Stimulated activated naive CD8-positive, alpha-beta T cell treated with anti-CD3 and anti-CD28 coated beads, Interleukin-15, Interleukin-2, amounts not matched to agents 100 ng/mL and 50 ng/mL, for 24 hours (primary cell): ENCODE measurements at regions not wholly inside any gene's neighbourhood (a gene's known extent, or its start where the extent isn't known, plus 50 kb on each side); places are given as distances from the start of the nearest gene placed in this dataset.
"Not testable (repeated sequence)": the region's sequence is repeated elsewhere in the genome, so short reads cannot be mapped to it uniquely, and the experiment has no call there.

Experiments
- H3K27ac Mint-ChIP-seq: one replicate; pipeline ENCODE4 v1.8.0; 2021; ENCODE audit warnings: mild to moderate bottlenecking, mixed read lengths
- H3K27me3 Mint-ChIP-seq: one replicate; pipeline ENCODE4 v1.8.0; 2021; ENCODE audit warnings: mixed read lengths
- H3K36me3 Mint-ChIP-seq: one replicate; pipeline ENCODE4 v1.8.0; 2021; ENCODE audit warnings: low read depth, mixed read lengths
- H3K4me1 Mint-ChIP-seq: one replicate; pipeline ENCODE4 v1.8.0; 2021; ENCODE audit warnings: low read depth, mixed read lengths
- H3K4me3 Mint-ChIP-seq: one replicate; pipeline ENCODE4 v1.8.0; 2021; ENCODE audit warnings: mild to moderate bottlenecking, mixed read lengths
- H3K9me3 Mint-ChIP-seq: one replicate; pipeline ENCODE4 v1.8.0; 2021; ENCODE audit warnings: mixed read lengths

DNA sequence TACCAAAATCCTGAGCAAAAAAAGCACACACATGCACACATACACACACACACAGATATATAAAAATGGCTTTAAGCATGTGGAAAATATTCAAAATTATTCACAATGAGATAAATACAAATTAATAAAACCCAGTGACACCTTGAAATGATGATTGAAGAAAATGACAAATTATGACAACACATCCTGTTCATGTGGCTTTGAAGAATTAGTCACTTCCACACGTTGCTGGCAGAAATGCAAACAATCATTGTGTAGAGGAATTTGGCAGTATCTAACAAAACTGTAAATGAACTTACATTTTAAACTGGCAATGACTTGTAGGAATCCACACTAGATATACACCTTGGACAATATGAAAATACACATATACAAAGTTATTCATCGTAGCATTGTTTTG, 95.8 kb upstream of the RGPD4 start:
- no peaks in the 10 kb centered on the region for H3K36me3 Mint-ChIP-seq
- no peak overlapping the region for H3K4me3 Mint-ChIP-seq
- H3K27ac Mint-ChIP-seq: no peak overlapping the region
- H3K27me3 Mint-ChIP-seq: no peaks in the 10 kb centered on the region
- no peaks in the 10 kb centered on the region for H3K9me3 Mint-ChIP-seq
- no peaks in the 10 kb centered on the region for H3K4me1 Mint-ChIP-seq

DNA sequence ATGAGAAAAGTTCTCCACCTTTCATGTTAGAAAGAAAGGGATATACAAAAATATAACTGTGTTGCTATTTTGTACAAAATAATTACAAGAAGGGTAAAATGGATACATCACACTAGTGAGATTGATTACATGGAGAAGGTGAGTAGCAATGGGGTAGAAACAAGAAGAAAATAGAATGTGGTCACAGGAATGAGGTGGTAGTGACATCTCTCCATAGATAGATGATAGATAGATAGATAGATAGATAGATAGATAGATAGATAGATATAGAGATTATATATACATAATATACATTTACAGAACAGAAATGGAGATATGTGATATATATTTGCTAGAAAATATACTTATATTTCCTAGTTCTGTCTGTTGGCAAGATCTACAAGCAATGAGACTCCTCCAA, 95.3 kb upstream of the RGPD4 start:
- Mint-ChIP-seq H3K36me3 (no peaks in the 10 kb centered on the region), H3K9me3 (no peaks in the 10 kb centered on the region), H3K4me1 (no peaks in the 10 kb centered on the region), H3K27ac (no peak overlapping the region), H3K4me3 (no peak overlapping the region), H3K27me3 (no peaks in the 10 kb centered on the region)

DNA sequence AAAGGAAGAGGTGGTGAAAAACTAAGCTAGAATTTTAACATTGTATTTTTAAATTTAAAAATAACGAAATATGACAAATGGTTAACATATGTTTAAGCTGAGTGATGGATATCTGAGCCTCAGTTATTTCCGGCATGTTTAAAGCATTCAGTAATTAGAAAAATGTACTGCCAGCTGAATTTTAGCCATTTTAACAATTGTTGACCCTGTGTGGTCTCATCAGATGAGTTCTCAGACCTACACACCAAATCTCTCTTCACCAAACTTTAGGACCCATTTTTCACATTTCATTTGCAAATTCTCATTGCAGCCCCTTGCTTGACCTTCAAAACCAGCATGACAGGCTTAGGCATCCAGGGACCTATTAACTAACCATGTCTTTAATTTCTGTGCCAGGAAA, 91.5 kb upstream of the RGPD4 start:
- H3K9me3 Mint-ChIP-seq: no peaks in the 10 kb centered on the region
- H3K4me3 Mint-ChIP-seq: no peak overlapping the region
- no peaks in the 10 kb centered on the region for H3K36me3 Mint-ChIP-seq
- H3K27ac Mint-ChIP-seq: no peak overlapping the region
- H3K4me1 Mint-ChIP-seq: no peaks in the 10 kb centered on the region
- H3K27me3 Mint-ChIP-seq: no peaks in the 10 kb centered on the region

DNA sequence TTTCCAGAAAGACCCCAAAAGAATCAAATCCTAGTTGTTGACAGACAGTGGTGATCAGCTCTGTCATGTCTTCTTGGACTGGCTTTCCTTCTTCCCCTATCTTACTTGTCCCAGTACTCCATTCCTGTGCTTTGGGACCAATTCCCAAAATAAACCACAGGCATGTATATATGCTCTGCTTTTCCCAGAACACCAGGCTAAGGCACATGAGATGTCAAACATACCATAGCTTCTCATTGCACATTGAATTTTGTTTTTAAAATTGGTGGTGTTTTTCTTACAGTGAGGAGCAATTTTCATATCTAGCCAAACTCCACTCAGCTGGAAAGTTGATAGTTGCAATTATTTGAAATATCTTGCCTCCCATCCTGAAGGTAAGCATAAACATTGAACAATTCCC, 88.9 kb upstream of the RGPD4 start:
- Mint-ChIP-seq H3K27me3 (no peaks in the 10 kb centered on the region), H3K9me3 (no peaks in the 10 kb centered on the region), H3K36me3 (no peaks in the 10 kb centered on the region), H3K4me1 (no peaks in the 10 kb centered on the region), H3K4me3 (no peak overlapping the region), H3K27ac (no peak overlapping the region)

DNA sequence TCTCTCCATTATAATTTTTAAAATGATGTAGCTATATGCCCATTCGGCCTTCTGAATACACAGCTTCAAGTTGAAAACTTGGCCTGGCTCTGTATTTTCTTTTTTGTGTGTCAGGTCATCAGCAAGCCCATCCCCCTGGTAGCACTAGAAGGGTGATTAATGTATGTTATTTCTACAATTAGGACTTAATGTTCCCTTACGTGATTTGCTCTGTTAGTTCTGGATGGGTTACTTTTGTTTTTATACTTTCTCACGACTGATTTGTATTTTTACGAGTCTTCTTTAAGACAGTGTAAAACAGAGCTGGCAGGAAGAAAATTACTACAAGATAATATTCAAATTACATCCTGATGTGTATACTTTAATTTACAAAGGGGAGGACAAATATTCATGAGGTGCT, 88.4 kb upstream of the RGPD4 start:
- no peaks in the 10 kb centered on the region for H3K36me3 Mint-ChIP-seq
- H3K27me3 Mint-ChIP-seq: no peaks in the 10 kb centered on the region
- no peaks in the 10 kb centered on the region for H3K9me3 Mint-ChIP-seq

DNA sequence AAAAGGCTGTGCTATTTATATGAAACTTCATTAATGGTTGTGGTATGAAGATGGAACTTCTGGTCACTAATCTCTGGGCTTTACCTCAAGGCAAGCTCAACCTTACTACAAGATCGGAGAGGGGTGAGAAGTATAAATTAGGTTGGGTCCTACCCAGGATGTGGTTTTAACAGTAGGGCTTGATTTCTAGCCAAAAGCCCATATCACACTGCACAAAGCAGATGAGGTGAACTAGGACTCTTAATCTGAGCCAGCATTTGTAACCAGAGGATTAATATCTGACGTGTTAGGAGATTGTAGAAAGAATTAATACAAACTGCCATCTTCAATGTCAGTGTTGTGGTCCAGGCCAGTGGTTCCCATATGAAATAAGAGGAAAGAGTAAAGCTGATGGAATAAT, 86.4 kb upstream of the RGPD4 start:
- Mint-ChIP-seq H3K4me1 (no peaks in the 10 kb centered on the region), H3K27me3 (no peaks in the 10 kb centered on the region), H3K36me3 (no peaks in the 10 kb centered on the region)

More for the DNA sequence above, 88.4 kb upstream of the RGPD4 start:
- no peak overlapping the region for H3K4me3 Mint-ChIP-seq
- no peaks in the 10 kb centered on the region for H3K4me1 Mint-ChIP-seq
- H3K27ac Mint-ChIP-seq: no peak overlapping the region

DNA sequence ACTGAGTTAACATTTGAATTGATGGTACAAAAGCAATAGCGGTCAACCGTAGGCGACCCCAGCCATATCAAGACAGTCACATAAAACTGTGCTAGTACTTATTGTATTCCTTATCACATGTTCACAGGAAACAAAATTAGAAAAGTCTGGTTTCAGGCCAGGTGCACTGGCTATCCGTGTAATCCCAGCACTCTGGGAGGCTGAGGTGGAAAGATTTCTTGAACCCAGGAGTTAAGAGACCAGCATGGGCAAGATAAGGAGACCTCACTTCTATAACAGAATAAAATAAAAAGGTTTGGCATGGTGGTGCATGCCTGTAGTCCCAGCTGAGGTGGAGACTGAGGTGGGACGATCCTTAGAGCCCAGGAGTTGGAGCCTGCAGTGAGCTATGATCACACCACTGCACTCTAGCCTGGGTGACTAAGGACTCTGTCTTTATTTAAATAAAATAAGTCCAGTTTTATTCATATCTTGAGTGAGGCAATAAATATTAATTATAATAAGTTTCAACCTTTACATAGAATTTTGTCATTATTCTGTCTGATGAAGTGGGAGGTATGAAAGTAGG, 84.1 kb upstream of the RGPD4 start:
- no peak overlapping the region for H3K4me3 Mint-ChIP-seq
- H3K9me3 Mint-ChIP-seq: no peaks in the 10 kb centered on the region
- H3K27me3 Mint-ChIP-seq: no peaks in the 10 kb centered on the region
- no peaks in the 10 kb centered on the region for H3K36me3 Mint-ChIP-seq
- H3K4me1 Mint-ChIP-seq: no peaks in the 10 kb centered on the region
- H3K27ac Mint-ChIP-seq: no peak overlapping the region

More for the DNA sequence above, 86.4 kb upstream of the RGPD4 start:
- Mint-ChIP-seq H3K27ac (no peak overlapping the region), H3K9me3 (no peaks in the 10 kb centered on the region), H3K4me3 (no peak overlapping the region)

DNA sequence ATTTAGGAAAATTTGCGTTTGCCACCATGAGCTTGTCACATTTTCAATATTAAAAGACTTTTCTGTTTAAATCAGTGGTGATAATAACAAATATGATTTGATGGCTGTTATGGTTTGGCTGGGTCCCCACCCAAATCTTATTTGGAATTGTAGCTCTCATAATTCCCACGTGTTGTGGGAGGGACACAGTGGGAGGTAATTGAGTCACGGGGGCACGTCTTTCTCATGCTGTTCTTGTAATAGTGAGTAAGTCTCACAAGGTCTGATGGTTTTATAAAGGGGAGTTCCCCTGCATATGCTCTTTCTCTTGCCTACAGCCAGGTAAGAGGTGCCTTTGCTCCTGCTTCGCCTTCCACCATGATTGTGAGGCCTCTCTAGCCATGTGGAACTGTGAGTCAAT, 83.4 kb upstream of the RGPD4 start:
- Mint-ChIP-seq H3K36me3 (no peaks in the 10 kb centered on the region), H3K27me3 (no peaks in the 10 kb centered on the region), H3K4me3 (no peak overlapping the region), H3K9me3 (no peaks in the 10 kb centered on the region), H3K27ac (no peak overlapping the region), H3K4me1 (no peaks in the 10 kb centered on the region)

DNA sequence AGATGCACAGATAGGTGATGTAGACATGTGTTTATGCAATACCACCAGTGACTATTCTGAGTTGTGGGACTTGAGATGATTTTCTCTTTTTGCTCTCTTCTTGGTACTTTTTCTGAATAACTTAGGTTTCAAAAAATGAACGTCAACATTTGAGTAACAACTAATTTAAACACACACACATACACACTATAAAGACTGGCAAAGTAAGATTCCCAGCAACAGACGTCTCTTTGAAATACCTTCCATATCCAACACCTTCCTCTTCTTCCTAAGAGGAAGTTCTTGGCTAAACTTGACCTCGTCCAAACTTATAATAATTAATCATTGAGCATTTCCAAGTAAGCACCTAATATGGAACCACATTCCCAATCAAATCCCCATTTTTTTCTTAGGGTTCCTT, 81.6 kb upstream of the RGPD4 start:
- no peaks in the 10 kb centered on the region for H3K27me3 Mint-ChIP-seq
- H3K27ac Mint-ChIP-seq: no peak overlapping the region
- H3K4me3 Mint-ChIP-seq: no peak overlapping the region
- H3K36me3 Mint-ChIP-seq: no peaks in the 10 kb centered on the region
- no peaks in the 10 kb centered on the region for H3K4me1 Mint-ChIP-seq
- H3K9me3 Mint-ChIP-seq: no peaks in the 10 kb centered on the region

DNA sequence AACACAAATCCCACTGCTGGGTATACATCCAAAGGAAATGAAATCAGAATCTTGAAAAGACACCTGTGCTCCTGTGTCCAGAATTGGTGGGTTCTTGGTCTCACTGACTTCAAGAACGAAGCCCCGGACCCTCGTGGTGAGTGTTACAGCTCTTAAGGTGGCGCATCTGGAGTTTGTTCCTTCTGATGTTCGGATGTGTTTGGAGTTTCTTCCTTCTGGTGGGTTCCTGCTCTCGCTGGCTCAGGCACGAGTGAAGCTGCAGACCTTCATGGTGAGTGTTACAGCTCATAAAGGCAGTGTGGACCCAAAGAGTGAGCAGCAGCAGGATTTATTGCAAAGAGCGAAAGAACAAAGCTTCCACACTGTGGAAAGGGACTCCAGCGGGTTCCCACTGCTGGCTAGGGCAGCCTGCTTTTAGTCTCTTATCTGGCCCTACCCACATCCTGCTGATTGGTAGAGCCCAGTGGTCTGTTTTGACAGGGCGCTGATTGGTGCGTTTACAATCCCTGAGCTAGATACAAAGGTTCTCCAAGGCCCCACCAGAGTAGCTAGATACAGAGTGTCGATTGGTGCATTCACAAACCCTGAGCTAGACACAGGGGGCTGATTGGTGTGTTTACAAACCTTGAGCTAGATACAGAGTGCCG, 80.0 kb upstream of the RGPD4 start:
- H3K27ac Mint-ChIP-seq, H3K4me3 Mint-ChIP-seq, H3K36me3 Mint-ChIP-seq, H3K27me3 Mint-ChIP-seq, H3K4me1 Mint-ChIP-seq, H3K9me3 Mint-ChIP-seq: not testable (repeated sequence)

DNA sequence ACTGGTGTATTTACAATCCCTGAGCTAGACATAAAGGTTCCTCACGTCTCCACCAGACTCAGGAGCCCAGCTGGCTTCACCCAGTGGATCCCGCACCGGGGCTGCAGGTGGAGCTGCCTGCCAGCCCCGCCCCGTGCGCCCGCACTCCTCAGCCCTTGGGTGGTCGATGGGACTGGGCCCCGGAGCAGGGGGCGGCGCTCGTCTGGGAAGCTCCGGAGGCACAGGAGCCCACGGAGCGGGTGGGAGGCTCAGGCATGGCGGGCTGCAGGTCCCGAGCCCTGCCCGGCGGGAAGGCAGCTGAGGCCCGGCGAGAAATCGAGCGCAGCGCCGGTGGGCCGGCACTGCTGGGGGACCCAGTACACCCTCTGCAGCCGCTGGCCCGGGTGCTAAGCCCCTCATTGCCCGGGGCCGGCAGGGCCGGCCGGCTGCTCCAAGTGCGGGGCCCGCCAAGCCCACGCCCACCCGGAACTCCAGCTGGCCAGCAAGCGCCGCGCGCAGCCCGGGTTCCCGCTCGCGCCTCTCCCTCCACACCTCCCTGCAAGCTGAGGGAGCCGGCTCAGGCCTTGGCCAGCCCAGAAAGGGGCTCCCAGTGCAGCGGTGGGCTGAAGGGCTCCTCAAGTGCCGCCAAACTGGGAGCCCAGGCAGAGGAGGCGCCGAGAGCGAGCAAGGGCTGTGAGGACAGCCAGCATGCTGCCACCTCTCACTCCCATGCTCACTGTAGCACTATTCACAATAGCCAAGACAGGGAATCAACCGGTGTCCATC, 79.3 kb upstream of the RGPD4 start:
- not testable (repeated sequence) for H3K27ac Mint-ChIP-seq, H3K9me3 Mint-ChIP-seq, H3K27me3 Mint-ChIP-seq, H3K36me3 Mint-ChIP-seq, H3K4me3 Mint-ChIP-seq, H3K4me1 Mint-ChIP-seq

DNA sequence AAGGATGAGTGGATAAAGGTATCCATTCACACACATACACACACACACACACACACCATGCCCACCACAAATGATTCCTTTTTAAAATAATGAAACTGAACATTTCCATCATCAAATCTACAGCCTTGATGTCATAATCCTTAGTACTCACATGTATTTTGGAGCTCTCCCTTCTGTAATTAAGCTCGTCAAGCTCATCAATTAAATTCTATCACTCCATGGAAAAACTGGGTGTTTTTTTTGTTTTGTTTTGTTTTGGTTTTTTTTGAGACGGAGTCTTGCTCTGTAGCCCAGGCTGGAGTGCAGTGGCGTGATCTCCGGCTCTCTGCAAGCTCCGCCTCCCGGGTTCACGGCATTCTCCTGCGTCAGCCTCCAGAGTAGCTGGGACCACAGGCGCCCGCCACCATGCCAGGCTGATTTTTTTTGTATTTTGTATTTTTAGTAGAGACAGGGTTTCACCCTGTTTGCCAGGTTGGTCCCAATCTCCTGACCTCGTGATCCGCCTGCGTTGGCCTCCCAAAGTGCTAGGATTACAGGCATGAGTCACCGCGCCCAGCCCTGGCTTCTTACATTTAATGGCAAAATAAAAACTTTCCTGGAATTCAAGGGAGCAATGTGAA, 78.6 kb upstream of the RGPD4 start:
- Mint-ChIP-seq H3K4me1 (no peaks in the 10 kb centered on the region), H3K9me3 (no peaks in the 10 kb centered on the region), H3K27me3 (no peaks in the 10 kb centered on the region), H3K36me3 (no peaks in the 10 kb centered on the region), H3K4me3 (no peak overlapping the region), H3K27ac (no peak overlapping the region)

DNA sequence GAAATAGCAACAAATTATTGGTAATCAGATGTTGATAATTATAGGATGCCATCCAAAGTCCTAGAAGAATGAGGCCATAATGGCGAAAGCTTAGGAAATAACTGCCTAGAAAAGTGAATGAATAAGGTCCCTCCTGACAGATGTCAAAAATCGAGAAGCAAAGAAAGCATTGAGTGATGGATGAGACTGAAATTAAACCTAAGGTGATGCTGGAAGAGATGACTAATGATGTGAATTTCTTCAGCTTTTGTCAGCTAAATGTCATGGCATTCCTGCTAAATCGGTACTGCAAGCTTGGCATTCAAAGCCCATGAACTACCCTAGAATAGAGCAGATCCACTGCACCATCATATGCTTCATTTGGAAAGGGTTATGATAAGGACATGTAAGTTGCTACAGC, 74.8 kb upstream of the RGPD4 start:
- Mint-ChIP-seq H3K4me3 (no peak overlapping the region), H3K4me1 (no peaks in the 10 kb centered on the region), H3K27ac (no peak overlapping the region), H3K36me3 (no peaks in the 10 kb centered on the region), H3K9me3 (no peaks in the 10 kb centered on the region), H3K27me3 (no peaks in the 10 kb centered on the region)

DNA sequence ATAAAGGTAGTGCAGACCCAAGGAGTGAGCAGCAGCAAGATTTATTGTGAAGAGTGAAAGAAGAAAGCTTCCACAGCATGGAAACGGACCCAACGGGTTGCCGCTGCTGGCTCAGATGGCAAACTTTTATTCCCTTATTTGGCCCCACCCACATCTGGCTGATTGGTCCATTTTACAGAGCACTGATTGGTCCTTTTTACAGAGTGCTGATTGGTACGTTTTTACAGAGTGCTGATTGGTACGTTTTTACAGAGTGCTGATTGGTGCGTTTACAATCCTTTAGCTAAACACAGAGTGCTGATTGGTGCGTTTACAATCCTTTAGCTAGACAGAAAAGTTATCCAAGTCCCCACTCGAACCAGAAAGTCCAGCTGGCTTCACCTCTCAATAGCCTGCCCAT, 72.9 kb upstream of the RGPD4 start:
- not testable (repeated sequence) for H3K9me3 Mint-ChIP-seq, H3K27me3 Mint-ChIP-seq, H3K4me1 Mint-ChIP-seq, H3K27ac Mint-ChIP-seq, H3K36me3 Mint-ChIP-seq, H3K4me3 Mint-ChIP-seq

DNA sequence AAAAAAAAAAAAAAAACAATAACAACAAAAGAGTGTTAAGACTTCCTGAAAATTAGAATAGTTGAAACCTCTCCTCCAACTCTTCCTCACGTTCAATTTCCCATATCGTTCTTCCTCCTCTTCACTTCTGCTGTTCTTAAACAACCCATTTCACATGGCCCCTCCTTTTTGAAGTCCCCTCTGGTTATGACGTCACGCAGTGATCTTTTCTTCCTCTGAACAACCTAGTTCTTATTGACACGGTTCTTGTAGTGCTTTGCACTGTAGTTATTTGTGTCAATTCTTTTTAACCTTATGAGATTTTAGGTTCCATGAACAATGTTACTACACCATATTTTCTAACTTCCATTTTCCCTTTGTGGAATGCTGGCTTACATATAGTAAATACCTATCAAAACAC, 69.5 kb upstream of the RGPD4 start:
- Mint-ChIP-seq H3K4me1 (no peaks in the 10 kb centered on the region), H3K36me3 (no peaks in the 10 kb centered on the region), H3K27ac (no peak overlapping the region), H3K4me3 (no peak overlapping the region), H3K27me3 (no peaks in the 10 kb centered on the region), H3K9me3 (peaks cover 4% of the 10 kb centered on the region)
